GM21529 (cell line): ENCODE measurements at regions not wholly inside any gene's neighbourhood (a gene's known extent, or its start where the extent isn't known, plus 50 kb on each side); places are given as distances from the start of the nearest gene placed in this dataset.

Source experiments
- ATAC-seq: cut with Tn5 transposase; IDR thresholded peaks from one replicate; pipeline ENCODE4 v1.9.1; 2021; ENCODE audit not compliant: unreplicated experiment

GRCh38 chr2:22501851-22502250 lies 883.1 kb upstream of the KLHL29 start:
- no peak for ATAC-seq

- no peak for ATAC-seq
These were observed 871.4 kb upstream of the KLHL29 start for GRCh38 chr2:22513563-22513962.

- no peak for ATAC-seq
These were observed 867.8 kb upstream of the KLHL29 start for GRCh38 chr2:22517141-22517540.

- ATAC-seq, result no peak
These were observed 866.3 kb upstream of the KLHL29 start for GRCh38 chr2:22518641-22519040.

GRCh38 chr2:22520369-22521288 lies 864.4 kb upstream of the KLHL29 start:
- no peak for ATAC-seq

GRCh38 chr2:22521620-22522019 lies 863.4 kb upstream of the KLHL29 start:
- no peak for ATAC-seq

GRCh38 chr2:22525681-22526080 lies 859.3 kb upstream of the KLHL29 start:
- ATAC-seq, result no peak

GRCh38 chr2:22530131-22530530 lies 854.8 kb upstream of the KLHL29 start:
- ATAC-seq, result no peak

- ATAC-seq, result no peak
These were observed 848.8 kb upstream of the KLHL29 start for GRCh38 chr2:22536133-22536532.

- ATAC-seq, result no peak
These were observed 830.5 kb upstream of the KLHL29 start for GRCh38 chr2:22554453-22554852.

GRCh38 chr2:22557406-22557805 lies 827.6 kb upstream of the KLHL29 start:
- no peak for ATAC-seq

- ATAC-seq, result no peak
These were observed 825.0 kb upstream of the KLHL29 start for GRCh38 chr2:22560021-22560420.

GRCh38 chr2:22579341-22579740 lies 805.6 kb upstream of the KLHL29 start:
- no peak for ATAC-seq

- no peak for ATAC-seq
These were observed 802.9 kb upstream of the KLHL29 start for GRCh38 chr2:22582107-22582506.

- no peak for ATAC-seq
These were observed 788.7 kb upstream of the KLHL29 start for GRCh38 chr2:22596306-22596705.

GRCh38 chr2:22600156-22600555 lies 784.8 kb upstream of the KLHL29 start:
- no peak for ATAC-seq

GRCh38 chr2:22600999-22601398 lies 784.0 kb upstream of the KLHL29 start:
- ATAC-seq, result no peak

- ATAC-seq, result no peak
These were observed 780.8 kb upstream of the KLHL29 start for GRCh38 chr2:22604136-22604535.

GRCh38 chr2:22616031-22616430 lies 768.9 kb upstream of the KLHL29 start:
- ATAC-seq, result no peak

- ATAC-seq, result no peak
These were observed 761.4 kb upstream of the KLHL29 start for GRCh38 chr2:22623620-22624019.

GRCh38 chr2:22626621-22627020 lies 758.4 kb upstream of the KLHL29 start:
- no peak for ATAC-seq

GRCh38 chr2:22628221-22628620 lies 756.8 kb upstream of the KLHL29 start:
- no peak for ATAC-seq

GRCh38 chr2:22628906-22629305 lies 756.1 kb upstream of the KLHL29 start:
- ATAC-seq, result no peak
